GM19395 (cell line): ENCODE measurements at regions not wholly inside any gene's neighbourhood (a gene's known extent, or its start where the extent isn't known, plus 50 kb on each side); places are given as distances from the start of the nearest gene placed in this dataset.

ENCODE experiments used
- ATAC-seq: cut with Tn5 transposase; IDR thresholded peaks from one replicate; pipeline ENCODE4 v1.9.1; 2021; ENCODE audit warnings: mild to moderate bottlenecking, moderate library complexity; ENCODE audit not compliant: unreplicated experiment

DNA sequence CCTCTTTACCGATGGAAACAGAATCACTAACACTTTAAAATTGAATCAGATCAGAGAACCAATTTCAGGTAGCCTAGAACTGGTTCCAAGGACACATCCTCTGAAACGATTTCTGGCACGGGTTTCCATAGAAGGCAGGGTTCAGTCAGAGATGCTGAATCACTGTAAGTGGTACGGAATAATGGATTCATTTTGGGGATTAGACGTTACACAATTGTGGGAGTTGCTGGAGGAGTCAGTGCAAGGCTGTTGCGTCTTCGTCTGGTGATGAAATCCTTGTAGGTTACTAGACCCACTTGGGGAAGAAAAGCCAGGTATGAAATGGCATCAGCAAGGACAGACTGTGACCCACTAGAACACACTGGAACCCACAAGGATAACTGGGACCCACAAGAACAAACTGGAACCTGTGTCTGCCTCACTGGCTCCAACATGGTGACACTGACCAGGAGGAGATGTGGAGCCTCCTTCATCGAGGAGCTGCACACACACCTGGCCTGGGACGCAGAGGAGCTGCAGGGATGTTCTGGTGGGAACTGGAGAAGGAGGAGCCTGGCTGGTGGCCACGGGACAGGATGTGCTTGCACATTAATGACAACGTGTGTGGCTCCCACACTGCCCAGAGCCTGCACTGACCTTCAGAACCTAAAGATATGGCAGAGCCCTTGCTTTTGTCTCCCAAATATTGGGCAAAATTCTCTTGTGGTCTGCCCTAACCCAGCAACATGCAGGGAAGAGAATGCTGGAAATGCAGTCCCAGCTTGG, 105.1 kb downstream of the TRAPPC11 start:
- no peak for ATAC-seq

- ATAC-seq = no peak
Measured at GRCh38 chr4:183765251-183765911, 106.3 kb downstream of the TRAPPC11 start.

GRCh38 chr4:183766140-183766539, 107.0 kb downstream of the TRAPPC11 start:
- no peak for ATAC-seq

DNA sequence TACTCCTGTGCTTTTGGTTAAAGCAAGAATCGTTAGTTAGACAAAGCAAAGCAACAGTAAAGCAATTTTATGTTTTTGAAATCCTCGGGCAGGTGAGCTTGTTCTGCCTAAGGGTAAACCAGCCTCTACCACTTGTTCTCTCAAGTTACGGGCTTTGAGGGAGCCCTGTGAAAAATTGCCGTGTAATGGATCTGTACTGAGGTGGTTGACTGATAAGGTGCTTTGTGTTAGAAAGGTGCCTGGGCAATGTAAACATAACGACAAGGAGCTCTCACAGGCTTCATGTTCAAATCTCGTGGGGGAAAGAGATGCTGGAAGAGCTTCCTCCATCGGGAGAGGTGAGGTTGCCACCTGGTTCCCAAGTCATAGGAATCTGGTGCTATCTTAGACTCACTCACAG, 111.8 kb downstream of the TRAPPC11 start:
- no peak for ATAC-seq

DNA sequence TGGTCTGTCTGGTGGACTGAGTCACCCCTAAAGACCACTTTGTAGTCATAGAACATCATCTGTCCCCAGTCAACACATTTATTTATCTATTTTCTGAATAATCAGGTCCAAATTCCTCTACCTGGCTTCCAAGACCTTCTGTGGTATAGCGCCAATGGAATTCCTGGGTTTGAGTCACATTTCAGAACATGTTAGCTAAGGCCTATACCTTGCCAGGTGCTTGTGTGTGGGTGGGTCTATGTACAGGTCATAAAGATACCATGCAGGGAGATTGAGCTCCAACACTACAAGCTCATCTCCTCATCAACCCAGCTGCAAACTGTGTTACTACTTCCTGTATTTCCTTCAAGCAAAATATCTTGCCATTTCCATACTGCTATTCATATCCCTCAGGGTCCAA, 113.3 kb downstream of the TRAPPC11 start:
- ATAC-seq = no peak

DNA sequence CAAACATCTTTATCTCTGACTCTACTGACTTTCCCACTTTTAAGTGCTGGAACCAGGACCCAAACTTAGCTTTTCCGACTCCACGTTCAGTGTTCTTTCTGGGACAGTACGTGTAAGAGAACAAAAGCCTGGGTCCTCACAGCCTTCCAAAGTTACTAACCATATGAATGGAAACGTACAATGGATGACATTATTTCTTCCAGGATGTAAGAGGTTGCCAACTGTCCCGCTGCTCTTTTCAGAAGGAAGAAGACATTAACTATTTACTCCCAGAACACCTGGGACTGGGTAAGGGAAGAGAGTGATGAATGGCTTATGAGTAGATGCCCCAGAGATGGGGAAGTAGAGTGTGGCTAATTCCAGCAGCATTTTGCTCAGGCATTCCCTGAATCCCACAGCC, 114.7 kb downstream of the TRAPPC11 start:
- ATAC-seq = no peak

GRCh38 chr4:183783306-183783705, 121.8 kb upstream of the STOX2 start:
- no peak for ATAC-seq

DNA sequence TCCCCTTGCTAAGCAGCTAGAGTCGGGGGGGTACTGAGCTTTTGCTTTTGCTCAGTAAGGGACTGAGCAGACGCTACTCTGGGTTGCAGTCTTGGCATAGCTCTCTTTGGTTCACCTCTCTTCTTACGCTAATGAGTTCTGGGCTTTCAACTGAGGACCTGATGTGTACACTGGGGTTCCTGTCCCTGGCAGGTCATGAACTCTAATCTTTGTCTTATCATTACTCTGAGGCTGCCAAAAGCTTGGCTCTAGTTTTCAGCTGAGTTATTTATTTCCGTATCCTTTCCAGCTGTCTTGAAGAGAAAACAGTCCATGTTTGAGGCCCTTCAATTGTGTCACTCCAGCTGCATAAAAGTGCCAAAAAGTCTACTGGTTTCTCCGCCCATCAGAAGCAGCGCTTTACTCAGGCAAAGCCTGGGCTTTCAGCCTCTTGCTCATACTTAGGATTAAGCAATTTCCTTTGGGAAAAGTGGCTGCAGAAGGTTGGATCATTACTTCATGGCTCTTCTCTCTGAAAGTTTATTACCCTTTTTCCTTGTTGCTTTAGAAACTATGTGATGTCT, 121.0 kb upstream of the STOX2 start:
- ATAC-seq = no peak

DNA sequence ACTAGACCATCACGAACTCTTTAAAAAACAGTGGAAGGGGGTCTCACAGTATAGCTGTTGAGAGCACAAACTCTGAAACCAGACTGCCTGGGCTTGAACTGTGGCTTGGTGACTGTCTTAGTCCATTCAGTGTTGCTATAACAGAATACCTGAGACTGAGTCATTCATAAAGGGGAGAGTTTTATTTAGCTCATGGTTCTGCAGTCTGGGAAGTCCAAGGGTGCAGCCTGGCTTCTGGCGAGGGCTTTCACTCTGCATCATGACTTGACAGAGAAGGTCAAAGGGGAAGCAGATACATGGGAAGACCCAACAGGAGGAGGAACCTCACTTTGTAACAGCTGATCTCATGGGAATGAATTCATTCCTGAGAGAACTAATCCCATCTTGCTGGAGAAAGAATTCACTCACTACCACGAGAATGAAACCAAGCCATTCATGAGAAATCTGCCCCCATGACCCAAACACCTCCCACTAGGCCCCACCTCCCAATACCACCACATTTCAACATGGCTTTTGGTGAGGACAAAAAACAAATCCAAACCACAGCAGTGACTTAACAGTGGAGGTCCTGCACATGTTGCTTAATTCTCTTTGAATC, 116.7 kb upstream of the STOX2 start:
- no peak for ATAC-seq

GRCh38 chr4:183789657-183790056, 115.5 kb upstream of the STOX2 start:
- no peak for ATAC-seq

GRCh38 chr4:183790661-183791060, 114.4 kb upstream of the STOX2 start:
- ATAC-seq = no peak

DNA sequence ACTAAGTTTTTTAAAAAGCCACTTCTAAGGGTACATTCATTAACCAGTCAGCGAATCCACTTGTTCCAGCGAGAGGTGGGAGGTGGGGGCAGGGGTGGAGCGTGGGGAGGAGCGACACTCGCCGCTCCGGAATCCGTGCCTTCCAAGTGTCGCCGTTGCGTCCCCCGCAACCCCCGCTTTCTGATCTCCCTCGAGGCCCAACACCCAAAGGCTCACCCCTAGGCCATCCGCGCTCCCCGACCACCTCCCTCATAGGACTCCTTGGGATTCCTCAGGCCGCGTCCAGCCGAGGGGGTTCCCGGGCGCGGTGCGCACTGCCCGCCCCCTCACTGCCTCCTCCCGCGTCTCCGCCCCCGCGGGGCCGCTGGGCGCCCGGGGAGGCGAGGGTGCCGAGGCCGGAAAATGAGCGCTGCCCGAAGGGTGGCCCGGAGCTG, 108.1 kb upstream of the STOX2 start:
- no peak for ATAC-seq

- no peak for ATAC-seq
Measured at GRCh38 chr4:183797445-183798300, 107.4 kb upstream of the STOX2 start.

DNA sequence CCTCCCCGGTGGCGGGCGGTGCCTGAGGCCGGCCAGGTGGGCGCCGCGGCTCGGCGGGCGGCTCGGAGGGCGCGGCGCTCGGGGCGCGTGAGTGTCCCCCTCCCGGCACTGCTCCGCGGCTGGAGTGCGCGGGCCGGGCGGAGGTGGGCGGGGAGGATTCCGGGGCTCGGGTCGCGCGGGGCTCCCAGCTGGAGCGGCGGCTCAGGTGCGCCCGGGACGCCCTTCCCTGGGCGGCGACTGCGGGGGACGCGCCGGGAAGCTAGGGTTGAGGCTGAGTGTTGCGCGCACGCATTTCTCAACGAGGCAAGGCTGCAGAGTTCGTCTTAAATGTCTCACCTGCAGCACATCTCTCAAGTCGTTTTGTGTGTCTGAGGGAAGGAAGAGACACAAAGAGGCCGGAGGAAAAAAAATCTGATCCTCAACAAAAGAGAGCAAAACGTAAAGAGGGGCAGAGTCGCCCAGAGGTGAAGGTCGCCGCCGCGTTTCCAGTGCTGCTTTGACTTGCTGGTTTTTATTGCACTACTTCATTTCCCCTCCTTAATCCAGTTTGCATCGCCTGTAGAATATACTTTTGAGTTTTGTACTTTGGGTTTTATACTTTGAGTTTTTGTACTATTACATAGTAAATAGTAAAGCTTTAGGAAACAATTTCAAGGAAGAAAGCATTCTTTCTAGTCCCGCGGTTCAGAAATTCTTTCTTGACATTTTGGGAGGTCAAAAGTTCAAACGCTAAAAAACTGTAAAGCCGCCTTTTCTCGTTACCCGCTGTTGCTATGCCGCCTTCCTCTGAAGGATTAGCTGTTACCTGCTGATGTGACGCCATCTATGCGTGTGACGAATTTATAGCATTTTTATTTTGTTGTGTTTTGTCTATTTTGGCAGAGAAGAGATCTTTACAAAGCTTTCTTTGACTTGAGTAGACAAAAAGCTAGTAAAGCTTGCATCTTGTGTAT, 106.5 kb upstream of the STOX2 start:
- ATAC-seq = no peak

DNA sequence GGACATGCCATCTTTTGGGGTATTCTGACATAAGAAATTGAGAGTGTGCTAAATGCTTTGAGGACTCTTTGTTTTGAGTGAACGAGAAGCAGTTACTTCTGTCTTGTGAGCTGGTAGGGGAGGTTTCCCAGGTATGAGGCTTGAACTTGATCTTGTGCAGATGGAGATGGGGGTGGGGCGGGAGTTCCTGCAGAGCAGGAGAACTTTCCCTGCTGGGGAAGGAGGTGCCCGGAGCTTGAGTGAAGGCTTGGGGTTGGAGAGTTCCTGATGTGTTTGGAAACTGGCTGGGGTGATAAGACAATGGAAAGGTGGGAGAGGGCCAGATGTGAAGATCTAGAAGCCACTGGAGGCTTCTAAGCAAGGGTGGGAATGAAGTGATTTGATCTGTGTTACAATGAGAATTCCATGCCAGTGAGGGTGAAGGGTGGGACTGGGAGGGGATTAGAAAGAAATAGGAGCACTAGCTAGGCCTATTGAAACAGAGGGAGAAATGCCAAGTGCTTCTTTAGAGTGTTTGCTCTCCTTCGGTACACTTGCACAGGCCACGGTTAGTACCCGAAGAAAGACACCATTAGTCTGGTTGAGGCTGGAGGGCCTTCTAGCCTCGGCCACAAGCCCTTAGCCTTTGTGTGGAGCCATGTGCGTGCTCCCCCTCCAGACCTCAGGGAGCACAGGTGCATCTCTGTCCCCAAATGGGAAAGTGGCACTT, 103.5 kb upstream of the STOX2 start:
- ATAC-seq = no peak

DNA sequence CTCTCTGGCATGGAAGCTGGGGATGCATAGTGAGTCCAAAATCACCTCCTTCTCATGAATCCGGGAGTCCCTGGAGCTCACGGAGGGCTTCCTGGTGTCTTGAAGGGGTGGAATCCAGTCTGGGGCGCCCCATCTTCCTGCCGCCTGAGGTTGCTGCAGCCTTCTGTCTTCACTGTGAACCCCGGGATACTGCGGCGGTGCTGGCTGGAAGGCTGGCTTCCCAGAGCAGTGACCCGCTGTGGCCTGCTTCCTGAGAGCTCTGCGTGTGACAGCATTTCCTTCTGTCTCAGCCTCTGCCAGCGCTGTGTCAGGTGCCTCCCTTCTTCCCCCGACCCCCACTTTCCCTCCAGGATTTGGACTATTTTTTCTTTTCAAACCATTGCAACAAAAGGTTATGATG, 98.8 kb upstream of the STOX2 start:
- ATAC-seq = no peak

DNA sequence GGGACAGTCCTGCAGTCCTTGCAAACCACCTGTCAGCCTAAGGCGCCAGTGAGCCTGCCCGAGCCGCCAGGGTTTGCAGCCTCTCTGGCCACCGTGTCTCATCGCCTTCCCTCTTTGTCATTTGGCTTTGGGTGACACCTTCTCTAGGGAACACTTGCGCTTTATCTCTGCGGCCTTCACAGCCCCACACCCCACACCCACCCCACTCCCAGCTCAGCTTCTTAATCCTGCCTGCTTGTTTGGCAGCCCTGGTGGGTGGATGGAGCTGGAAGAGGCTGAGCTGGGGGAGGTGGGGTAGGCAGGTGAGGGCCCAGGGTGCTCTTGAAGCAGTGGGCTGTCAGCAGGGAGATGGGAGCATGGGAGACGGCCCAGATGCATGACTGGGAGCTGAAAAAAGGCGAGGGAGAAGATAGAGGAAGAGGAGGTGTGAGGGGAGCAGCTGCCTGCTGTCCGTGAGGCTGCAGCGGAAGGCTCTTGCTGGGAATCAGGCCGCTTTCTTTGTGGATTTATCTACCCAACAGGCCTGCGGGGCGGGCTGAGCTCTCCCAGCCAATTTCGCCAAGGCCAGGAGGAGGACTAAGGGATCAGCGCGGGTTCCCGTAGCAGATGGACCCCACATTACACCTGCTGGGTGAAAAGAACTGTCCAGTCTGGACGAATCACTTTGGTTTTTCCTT, 97.5 kb upstream of the STOX2 start:
- no peak for ATAC-seq

GRCh38 chr4:183808097-183808456, 97.0 kb upstream of the STOX2 start:
- no peak for ATAC-seq

GRCh38 chr4:183812567-183812966, 92.5 kb upstream of the STOX2 start:
- ATAC-seq = no peak
